ENCODE measurements at regions not wholly inside any gene's neighbourhood (a gene's known extent, or its start where the extent isn't known, plus 50 kb on each side); places are given as distances from the start of the nearest gene placed in this dataset.

GRCh38 chr6:63471654-63472053 is 100.6 kb upstream of the LOC128125822 start:
- no peak for TF ChIP-seq ZFX (IDR thresholded peaks at IDR 0.05)
- no peak for TF ChIP-seq POLR2A (IDR thresholded peaks at IDR 0.05; ENCODE audit: borderline replicate concordance, extremely low read depth, insufficient read depth, insufficient read length)
- TF ChIP-seq CEBPB (IDR thresholded peaks at IDR 0.05; ENCODE audit: low read depth), result no peak
- no peak for TF ChIP-seq CTCF (IDR thresholded peaks at IDR 0.05 in 2 of 3, conservative IDR thresholded peaks at IDR 0.05 in 1 of 3; ENCODE audit: borderline replicate concordance in 1 of 3, insufficient read depth in 1 of 3, low read depth in 2 of 3, low read length in 2 of 3)
- TF ChIP-seq SP1 (IDR thresholded peaks at IDR 0.05; ENCODE audit: low read depth), result no peak
- no peak for TF ChIP-seq REST (IDR thresholded peaks at IDR 0.05; ENCODE audit: low read depth)
- no peak for TF ChIP-seq EZH2phosphoT487 (IDR thresholded peaks at IDR 0.05; ENCODE audit: borderline replicate concordance)
- no peak for TF ChIP-seq EZH2 (IDR thresholded peaks at IDR 0.05)
- no peak for TF ChIP-seq EGR1 (IDR thresholded peaks at IDR 0.05; ENCODE audit: low read depth)
- no peak for TF ChIP-seq SRF (IDR thresholded peaks at IDR 0.05; ENCODE audit: low read depth)
- no peak for TF ChIP-seq YY1 (IDR thresholded peaks at IDR 0.05; ENCODE audit: extremely low read depth, insufficient replicate concordance, low read depth, low read length)
- no peak for TF ChIP-seq RAD21 (IDR thresholded peaks at IDR 0.05; ENCODE audit: low read depth)
- TF ChIP-seq POLR2AphosphoS5 (IDR thresholded peaks at IDR 0.05; ENCODE audit: low read depth, low read length), result no peak
